HCEC 1CT (cell line): ENCODE measurements at regions not wholly inside any gene's neighbourhood (a gene's known extent, or its start where the extent isn't known, plus 50 kb on each side); places are given as distances from the start of the nearest gene placed in this dataset.

Experiments used
- DNase-seq: peaks from one replicate; pipeline ENCODE4 v3.0.0-alpha.2; 2017

DNA sequence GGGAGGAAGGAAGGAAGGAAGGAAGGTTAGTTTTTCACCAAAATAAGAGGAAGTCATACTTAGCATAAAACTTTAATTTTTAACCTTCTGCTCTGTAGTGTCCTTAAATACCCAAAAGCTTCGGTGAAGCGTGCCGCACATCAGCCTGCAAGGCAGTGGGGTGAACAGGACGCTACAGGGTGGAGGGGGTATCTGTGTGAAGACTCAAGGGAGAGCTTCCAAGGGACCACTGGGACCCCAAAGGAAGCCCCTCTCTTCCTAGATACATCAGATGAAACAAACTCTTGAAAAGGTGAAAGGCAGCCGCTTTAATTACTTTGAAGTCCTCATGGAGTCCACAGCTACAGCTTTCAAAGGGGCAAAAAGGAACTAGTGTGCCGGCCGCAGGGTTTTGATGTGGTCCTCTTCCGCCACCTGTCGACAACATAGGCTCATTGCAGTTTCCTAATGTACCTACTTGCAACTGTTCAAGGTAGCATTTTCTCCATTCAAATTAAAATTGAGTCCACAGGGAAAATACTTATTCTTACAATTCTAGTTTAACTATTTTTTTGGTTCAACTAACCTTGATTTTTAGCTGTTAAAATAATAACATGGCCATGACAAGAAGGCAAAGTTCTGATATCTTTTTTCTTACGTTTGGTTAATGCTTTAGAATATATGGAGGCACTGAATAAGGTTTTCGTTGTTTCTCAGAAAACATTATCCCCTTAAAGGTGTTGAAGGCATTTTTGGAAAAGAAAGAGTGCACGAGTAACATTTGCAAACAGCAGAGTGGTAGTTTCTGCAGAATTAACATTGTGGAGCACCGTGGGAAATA is 135.0 kb upstream of the RIPOR2 start:
- peak; percentile 74 for DNase-seq

DNA sequence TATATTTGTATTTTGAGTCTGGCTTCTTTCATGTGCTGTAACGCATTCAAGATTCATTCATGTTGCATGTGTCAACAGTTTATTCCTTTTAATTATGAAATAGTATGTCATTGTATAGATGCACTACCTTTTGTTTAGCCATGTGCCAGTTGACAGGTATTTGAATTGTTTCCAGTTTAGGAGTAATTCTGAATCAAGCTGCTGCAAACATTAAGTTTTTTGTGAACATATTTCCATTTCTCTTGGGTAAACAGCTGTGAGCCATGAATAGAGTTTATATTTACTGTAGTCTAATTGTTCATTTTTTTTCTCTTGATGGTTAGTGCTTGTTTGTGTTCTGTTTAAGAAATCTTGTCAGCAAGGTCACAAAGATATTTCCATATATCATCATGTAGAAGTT is 142.4 kb upstream of the RIPOR2 start:
- no peak for DNase-seq

DNA sequence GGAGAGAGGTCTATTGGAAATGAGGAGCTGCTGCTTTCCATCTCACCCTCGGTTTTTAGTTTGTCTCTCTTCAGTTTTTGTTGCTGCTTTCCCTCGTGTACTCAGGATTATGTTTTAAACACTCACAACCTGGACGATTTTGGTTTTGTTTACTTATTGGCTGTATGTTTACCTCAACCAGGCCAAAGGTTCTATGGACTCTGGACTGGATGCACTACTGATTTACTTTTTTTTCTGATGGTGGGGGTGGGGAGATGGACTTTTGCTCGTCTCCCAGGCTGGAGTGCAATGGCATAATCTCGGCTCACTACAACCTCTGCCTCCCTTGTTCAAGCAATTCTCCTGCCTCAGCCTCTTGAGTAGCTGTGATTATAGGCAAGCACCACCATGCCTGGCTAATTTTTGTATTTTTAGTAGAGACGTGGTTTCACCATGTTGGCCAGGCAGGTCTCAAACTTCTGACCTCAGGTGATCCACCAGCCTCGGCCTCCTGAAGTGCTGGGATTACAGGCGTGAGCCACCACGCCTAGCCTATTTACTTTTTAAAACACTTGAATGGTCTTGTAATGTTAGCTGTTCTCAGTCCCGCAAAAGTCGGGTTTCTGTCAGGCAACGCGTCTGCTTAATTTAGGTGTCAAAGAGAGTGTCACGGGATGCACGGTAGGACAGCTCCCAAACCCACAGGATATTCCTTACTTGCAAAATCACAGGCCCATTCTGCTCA is 148.2 kb upstream of the RIPOR2 start:
- no peak for DNase-seq

DNA sequence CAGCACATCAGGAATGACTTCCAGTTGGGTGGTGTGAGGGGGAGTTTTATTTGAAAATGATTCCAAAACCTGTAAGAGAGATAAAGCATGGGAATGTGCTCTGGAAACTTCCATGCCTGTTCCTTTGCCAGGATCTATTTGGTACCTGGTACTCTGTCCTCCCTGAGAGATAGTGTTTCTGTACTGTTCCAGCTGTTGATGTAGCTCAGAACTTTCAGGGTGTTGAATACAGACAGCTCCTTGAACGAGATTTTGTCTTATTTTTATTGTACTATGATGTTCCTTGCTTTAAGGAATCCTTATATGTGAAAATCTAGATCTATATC is 148.7 kb upstream of the RIPOR2 start:
- no peak for DNase-seq

DNA sequence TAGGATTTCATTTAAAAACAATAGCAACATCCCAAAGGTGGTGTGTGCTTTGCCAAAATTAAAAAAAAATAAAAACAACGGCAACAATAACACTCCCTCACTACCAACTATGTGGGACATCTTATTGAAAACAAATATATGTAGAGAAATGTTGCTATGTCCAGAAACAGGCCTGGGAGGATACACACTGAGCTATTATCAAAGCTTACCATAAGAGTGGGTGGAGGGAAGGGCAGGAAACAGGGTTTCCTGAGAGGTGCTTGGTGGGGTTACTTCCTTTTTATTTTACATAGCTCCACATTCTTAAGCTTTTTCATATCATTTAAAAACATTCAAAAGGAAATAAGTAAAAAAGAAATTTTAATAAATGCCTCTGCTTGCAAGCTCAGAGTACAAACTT is 150.0 kb upstream of the RIPOR2 start:
- DNase-seq, result no peak

DNA sequence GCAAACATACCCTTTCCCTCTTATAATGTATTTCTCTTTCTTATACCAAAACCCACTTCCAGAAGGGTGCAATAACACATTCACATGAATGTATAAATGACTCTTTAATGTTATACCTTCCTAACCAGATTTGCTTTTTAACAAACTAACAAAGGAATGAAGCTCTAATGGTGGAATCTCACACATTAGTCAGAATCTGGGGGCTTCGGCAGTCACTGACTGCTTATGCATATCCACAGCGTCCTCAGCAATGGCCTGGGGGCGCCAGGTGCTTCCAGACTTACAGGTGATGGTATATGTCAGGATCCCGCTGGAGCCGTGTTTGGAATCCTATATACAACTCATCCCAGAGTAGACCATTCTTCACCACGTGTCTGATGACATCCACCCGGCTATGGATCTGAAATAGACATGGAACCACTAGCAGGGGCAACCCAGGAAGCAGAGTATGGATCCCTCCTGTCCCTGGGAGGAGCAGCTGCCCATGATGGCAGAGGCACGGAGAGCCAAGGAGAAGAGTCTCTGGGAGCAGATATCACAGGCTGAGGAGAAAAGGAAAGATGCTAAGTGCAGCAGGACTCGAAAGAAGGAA is 150.8 kb upstream of the RIPOR2 start:
- no peak for DNase-seq

DNA sequence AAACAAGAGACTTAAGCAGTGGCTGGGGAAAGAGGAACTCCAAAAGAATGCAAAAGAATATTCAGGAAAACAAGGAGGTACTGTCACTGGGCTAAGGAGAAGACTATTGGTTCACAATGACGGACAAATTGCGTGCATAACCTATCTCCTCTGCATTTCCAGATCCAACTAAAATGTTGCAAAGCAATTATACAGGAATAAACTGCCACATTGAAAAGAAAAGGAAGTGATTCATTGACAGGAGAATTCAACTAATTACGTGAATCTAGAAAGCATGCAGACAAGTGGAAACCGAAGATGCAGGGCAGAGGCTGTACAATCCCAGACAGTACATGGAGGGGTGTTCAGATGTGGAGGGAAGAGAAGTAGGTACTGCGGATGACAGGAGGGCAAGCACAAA is 152.8 kb upstream of the RIPOR2 start:
- DNase-seq, result peak; percentile 16

DNA sequence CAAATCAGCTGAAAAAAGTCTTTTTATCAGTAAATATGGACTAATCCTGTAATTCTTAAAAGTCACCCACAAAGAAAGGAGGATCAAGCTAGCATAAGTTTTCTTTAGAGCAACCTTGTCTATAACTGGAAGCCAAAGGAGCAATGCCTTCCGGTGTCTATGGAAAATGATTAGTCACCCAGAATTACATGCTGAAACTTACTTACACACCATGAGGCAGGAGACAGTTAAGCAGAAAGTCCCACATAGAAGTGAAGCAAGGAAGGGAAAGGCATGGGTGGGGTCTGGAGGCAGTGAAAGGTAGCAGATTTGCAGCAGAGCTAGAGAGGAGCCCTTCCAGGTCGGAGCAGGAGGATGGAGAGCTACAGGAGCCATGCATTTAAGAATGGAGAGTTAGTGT is 153.7 kb upstream of the RIPOR2 start:
- DNase-seq, result no peak

DNA sequence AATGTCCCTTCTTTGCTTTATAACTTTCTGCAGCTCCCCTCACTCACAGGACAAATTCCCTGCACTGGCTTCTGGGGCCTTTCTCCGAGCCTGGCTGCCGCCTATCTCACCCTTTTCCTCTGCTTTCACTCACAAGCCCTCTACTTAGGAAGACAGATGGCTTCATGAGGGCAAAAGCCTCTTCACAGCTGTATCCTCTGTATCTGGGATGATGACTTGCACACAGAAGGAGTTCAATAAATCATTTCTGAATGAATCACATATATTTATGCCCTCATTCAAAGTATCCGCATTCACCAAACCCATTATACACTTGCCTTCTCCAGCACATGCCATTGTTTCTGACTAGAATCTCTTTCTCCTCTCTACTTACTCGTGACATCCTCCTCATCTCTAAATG is 159.0 kb upstream of the RIPOR2 start:
- no peak for DNase-seq

DNA sequence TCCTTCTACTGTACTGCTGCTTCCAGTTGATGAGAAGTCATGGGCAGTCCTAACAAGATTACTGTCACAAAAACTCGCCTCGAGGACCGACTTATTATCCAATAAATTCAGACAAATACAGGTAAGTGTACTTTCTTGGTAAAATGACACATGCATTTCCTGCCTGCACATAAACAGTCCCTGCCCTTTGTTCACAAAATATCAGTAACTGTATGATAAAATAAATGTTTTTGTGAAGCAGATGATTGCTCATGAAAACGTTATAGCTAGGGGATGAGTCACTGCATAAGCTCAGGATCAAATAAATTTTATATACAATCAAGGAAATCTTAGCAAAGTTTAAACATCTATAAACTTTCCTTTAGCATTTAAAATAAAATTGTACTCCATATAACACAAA is 164.5 kb upstream of the RIPOR2 start:
- peak; percentile 22 for DNase-seq

DNA sequence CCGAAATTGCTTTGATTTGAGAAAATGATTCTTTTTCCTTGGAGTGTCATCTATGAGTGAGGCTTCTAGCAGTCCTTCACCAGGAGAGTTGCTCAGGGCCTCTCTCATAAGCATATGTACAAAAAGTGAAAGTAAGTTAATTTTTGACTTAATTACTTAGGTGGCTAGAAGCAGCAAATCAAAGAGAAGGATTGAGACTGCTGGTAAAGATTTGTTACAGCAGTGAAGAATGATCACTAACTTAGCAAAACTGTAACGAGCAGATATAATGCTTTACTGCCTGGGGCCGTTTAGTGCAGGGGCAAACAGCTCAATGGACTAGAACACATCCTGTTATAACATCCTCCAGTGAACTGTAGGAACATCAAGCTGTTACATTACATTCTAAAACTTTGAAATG is 167.8 kb upstream of the RIPOR2 start:
- no peak for DNase-seq

DNA sequence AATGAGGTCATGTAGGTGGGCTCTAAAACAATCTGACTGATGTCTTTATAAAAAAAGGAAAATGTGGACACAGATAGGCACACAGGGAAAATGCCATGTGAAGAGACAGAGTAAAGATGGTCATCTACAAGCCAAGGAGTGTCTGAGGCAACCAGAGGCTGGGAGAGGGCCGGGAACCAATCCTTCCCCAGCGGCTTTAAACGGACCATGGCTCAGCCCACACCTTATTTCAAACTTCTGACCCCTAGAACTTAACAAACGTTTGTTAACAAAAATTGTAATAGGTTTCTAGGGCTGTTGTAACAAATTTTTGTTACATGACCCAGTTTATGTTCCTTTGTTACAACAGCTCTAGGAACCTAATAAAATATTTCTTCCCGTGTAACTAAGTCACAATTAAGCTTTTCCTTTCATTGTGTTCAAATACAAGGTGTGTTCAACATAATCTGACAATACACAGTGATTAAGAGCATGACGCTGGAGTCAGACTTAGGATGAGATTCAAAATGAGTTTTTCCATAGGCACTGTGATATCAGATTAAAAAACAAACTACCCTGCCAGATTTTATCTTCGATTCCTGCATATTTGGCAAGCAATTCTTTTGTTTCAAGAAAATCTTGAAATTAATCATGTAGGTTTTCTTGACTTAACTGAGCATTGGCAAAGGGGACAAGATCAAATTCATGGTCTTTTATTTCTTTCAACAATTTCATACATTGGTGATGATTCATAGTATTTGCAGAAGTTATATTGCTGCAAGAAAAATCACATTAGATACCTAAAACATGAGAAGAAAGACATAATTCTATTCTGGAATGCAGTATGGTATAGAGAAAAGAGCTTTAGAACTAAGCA is 169.5 kb upstream of the RIPOR2 start:
- no peak for DNase-seq

DNA sequence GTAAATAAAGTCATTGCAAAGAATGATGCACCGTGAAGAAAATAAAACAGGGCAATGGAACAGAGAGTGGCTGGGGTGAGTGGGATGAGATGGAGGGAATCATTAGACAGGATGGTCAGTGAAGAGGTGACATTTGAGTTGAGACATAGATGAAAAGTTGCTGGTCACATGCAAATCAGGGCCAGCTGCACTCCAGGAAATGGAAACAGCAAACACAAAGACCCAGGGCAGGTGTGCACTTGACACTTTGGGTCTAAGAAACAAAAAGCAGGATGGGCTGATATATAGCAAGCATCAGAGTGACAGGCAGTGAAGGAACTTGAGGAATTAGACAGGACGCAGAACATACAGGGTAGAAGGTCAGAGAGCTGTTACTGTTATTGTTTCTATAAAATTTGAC is 171.5 kb upstream of the RIPOR2 start:
- no peak for DNase-seq

DNA sequence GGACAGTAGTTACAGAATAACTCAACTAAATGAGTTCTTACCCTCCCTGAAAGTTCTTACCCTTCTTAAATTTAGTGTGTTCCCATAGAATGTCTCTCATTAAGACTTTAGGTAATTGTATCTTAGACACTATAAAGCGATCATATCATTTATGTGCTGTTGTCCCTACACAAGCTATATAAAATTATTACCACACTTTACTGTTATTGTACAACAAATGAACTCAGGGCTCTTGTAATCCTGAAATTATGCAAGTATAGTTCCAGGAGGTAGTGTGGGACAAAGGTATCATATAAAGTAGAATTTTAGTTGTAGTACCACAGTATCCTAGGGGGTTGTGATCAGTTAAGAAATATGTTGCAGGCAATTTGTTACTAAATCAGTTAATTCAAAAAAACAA is 167.4 kb upstream of the CARMIL1 start:
- no peak for DNase-seq

DNA sequence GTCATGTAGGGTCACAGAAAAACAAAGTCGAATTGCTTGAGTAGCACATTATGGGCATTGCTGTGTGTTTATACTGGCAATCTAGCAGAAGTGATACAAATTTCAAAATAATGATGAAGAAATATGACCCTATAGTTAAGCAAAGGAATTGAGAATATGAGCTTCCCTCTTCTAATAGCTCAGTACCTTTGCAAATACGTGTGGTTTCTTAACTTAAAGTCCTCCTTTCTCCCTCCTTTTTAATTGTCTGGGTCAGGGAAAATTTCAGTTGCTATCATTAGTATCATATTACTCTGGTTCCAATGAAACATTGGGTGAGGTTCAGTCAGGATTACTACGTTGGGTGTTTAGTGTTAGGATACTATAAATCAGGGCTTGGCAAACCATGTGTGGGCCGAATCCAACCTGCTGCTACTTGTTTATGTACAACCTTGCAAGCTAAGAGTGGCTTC is 166.8 kb upstream of the CARMIL1 start:
- DNase-seq, result no peak

DNA sequence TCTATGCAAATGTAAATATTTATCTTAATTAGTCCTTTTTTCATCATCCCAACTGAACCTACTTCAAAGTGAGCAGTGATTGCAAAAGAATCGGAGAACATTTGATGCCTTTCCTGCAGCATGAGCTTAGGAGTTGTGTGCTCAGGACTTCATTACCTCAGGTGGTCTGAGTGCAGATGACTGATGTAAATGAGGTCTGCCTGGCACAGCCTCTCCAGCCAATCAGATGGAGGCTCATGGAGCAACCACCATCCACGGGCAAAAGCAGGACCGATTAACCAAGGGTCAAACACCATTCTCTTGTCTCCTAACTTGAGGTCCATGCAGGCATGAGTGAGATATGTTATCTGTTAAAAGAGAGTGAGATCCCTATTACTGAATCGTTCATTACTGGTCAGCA is 165.7 kb upstream of the CARMIL1 start:
- no peak for DNase-seq

DNA sequence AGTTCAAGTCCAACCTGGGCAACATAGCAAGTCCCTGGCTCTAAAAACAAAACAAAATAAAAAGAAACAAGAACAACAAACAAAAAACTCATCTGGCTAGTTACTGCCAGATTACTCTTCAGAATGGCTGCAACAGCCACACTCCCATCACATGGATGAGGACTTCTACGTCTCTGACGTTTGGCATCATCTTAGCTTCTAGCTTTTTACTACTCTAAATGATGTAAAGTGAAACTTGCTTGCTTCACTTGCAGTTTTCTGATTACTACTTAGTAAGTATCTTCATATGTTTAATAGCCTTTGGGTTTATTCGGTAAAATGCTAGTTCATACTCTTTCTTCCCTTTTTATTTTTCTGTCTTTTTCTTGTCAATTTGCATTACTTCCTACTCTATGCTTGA is 161.1 kb upstream of the CARMIL1 start:
- DNase-seq, result no peak

DNA sequence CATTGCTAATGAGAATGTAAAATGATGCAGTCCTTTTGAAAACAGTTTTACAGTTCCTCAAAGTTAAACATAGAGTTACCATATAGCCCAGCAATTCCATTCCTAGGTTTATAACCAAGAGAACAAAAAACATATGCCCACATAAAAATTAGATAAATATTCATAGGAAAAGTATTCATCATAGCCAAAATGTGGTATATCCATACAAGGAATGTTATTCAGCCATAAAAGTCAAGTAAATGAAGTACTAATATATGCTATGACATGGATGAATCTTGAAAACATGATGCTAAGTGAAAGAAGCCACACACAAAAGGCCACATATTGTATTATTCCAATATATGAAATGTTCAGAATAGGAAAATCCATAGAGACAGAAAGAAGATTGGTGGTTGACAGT is 158.0 kb upstream of the CARMIL1 start:
- no peak for DNase-seq

DNA sequence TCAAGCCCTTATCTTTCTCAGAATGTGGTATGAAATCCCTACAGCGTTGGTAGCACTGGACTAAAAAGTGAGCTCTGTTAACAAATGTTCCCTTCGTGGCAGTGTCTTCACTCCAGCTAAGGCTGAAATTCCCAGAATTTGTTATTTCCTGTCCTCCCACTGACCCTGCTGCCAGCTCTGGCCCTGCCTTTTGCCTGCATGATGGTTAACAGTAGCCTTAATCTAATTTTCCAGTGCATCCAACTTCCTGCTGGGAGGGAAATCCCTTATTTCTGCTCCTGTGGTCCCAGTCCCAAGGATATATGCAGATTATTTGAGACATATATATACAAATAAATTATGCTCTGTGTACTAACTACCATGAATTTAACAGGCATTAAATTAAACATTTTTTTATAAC is 157.2 kb upstream of the CARMIL1 start:
- no peak for DNase-seq

DNA sequence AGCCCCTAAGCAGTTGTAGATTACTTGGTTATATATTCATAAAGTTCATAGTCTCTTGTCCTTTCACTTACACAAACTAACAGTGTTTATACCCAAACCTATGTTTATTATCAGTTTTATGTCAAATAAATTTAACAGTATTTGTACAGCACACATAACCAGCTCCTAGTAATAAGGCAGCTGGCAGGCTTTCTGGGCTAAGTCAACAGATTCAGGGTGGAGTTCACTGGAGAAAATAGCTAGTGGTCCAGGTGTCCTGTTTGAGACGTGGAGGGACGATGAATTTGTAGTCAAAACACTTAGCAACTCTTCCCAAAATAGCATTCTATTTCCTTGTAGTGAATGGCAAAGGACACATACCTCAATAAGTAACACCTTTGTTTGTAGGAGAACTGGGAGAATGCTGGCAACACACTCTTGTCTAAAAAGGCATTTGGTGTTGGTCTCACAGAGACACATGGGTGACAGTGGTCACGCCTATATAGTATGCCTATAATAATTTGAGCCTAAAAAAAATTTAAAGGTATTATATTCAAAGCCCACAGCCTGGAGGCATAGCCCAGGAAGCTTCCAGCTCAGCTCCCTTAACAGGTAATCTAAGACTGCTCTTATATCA is 156.4 kb upstream of the CARMIL1 start:
- no peak for DNase-seq

DNA sequence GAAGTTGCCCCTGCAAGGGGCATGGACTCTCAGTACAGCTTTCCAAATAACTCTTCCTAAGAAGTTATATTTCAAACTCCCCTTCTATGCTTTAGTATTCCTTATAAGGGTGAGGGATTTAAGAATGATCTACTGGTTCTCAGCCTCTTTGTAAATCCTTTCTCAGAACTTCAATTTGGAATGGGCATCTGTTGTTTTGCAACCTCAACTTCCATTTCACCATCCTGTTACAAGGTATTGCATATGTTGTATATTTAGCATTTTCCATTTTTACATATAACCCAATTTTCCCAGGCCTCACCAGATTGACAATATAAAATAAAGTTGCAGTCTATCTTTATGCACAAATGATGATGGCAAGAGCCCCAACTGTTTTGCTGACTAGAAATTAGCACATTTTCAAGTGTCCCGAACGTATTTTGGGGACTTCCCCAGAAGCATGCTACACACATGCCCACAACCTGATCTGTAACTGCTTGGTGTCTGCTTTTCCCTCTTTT is 154.9 kb upstream of the CARMIL1 start:
- DNase-seq, result no peak

DNA sequence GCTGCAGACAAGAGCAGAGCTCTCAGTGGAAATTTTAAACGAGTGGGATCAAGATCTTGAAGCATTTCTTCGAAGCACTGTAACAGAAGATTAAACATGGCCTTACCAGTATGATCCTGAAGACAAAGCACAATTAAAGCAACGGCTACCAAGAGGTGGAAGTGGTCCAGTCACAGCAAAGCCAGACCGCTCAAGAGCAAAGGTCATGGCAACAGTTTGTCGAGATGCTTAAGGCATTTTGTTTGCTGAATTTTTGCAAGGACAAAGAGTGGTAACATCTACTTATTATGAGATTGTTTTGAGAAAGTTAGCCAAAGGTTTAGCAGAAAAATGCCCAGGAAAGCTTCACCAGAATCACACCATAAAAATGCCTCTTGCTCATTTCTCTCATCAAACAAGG is 153.4 kb upstream of the CARMIL1 start:
- no peak for DNase-seq
